Natural killer cell (primary cell): ENCODE measurements at regions not wholly inside any gene's neighbourhood (a gene's known extent, or its start where the extent isn't known, plus 50 kb on each side); places are given as distances from the start of the nearest gene placed in this dataset.
"Not testable (repeated sequence)": the region's sequence is repeated elsewhere in the genome, so short reads cannot be mapped to it uniquely, and the experiment has no call there.

Source experiments
- ATAC-seq, 3 donors: fragments of 150-1000 bp in 2 of 3; fragments of 200-7000 bp in 1 of 3; cut with Tn5 transposase; 1 replicate in 1 of 3; 2 replicates in 2 of 3; pipeline ENCODE4 v1.10.0; 2021; ENCODE audit warnings: mild to moderate bottlenecking in 2 of 3, moderate library complexity in 2 of 3
- DNase-seq, 2 donors: peaks; one replicate each; pipeline versions ENCODE4 v3.0.0 to v3.0.0-alpha.2; 2013 to 2021; ENCODE audit warnings: mixed read lengths in 1 of 2
- H3K27ac ChIP-seq: one replicate; pipeline ENCODE4 v1.5.1; 2013; ENCODE audit warnings: mild to moderate bottlenecking, low read length
- H3K27me3 ChIP-seq: one replicate; pipeline ENCODE4 v1.6.1; 2013; ENCODE audit warnings: low read length; ENCODE audit not compliant: control insufficient read depth, insufficient read depth
- H3K36me3 ChIP-seq: one replicate; pipeline ENCODE4 v1.6.1; 2013; ENCODE audit warnings: low read length; ENCODE audit not compliant: control insufficient read depth, insufficient read depth
- H3K4me1 ChIP-seq: one replicate; pipeline ENCODE4 v1.6.1; 2013; ENCODE audit warnings: low read length; ENCODE audit not compliant: control insufficient read depth, insufficient read depth
- H3K4me3 ChIP-seq: one replicate; pipeline ENCODE4 v1.5.1; 2013; ENCODE audit warnings: low read length
- H3K9me3 ChIP-seq: one replicate; pipeline ENCODE4 v1.6.1; 2013; ENCODE audit warnings: low read length; ENCODE audit not compliant: control insufficient read depth, insufficient read depth
- H3K27ac Mint-ChIP-seq, 2 donors: one replicate each; pipeline ENCODE4 v1.8.0; 2022; ENCODE audit warnings: mild to moderate bottlenecking in 2 of 2, mixed read lengths in 2 of 2, moderate library complexity in 1 of 2
- H3K27me3 Mint-ChIP-seq, 2 donors: one replicate each; pipeline ENCODE4 v1.8.0; 2022; ENCODE audit warnings: low read depth in 2 of 2, mixed read lengths in 2 of 2
- H3K36me3 Mint-ChIP-seq: one replicate; pipeline ENCODE4 v1.8.0; 2022; ENCODE audit warnings: mixed read lengths
- H3K4me1 Mint-ChIP-seq, 2 donors: one replicate each; pipeline ENCODE4 v1.8.0; 2022; ENCODE audit warnings: mixed read lengths in 2 of 2
- H3K4me3 Mint-ChIP-seq: one replicate; pipeline ENCODE4 v1.8.0; 2022; ENCODE audit warnings: mild to moderate bottlenecking, moderate library complexity, mixed read lengths
- H3K9me3 Mint-ChIP-seq, 2 donors: one replicate each; pipeline ENCODE4 v1.8.0; 2022; ENCODE audit warnings: mixed read lengths in 2 of 2
- WGBS: methylation state at CpG from one replicate; pipeline ENCODE4 v1.1.7; 2013; ENCODE audit warnings: missing lambda C conversion rate; ENCODE audit not compliant: insufficient coverage; 5-methylcytosine and 5-hydroxymethylcytosine counted together
- intact Hi-C: fragments of 100-400 bp; cut with micrococcal nuclease; formaldehyde crosslinking; loops from one replicate; pipeline ENCODE4 v1.14.2; 2022

DNA sequence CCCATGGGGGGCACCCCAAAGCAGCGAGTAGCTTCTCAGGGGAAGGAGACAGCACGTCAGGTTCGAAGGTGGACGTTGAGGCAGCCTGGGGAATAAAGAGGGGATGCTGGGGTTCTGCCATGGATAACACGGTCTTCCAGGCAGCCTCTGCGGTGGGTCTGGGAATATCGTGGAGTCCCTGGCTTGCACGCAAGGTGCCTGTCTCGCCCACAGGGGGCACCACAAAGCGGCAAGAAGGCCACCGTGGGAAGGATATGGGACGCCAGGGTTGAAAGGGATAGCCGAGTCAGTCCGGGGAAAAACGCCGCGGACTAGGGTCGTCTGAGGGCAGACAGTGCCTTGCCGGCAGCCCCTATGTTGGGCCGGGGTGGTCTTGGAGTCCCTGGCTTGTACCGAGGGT lies 316.9 kb downstream of the CDY2B start:
- H3K9me3 Mint-ChIP-seq, H3K4me3 ChIP-seq, ATAC-seq, H3K4me1 Mint-ChIP-seq, H3K36me3 Mint-ChIP-seq, H3K27ac ChIP-seq, H3K4me3 Mint-ChIP-seq, intact Hi-C loops, H3K27me3 ChIP-seq, H3K9me3 ChIP-seq, H3K27me3 Mint-ChIP-seq, H3K27ac Mint-ChIP-seq, DNase-seq, H3K36me3 ChIP-seq, H3K4me1 ChIP-seq: not testable (repeated sequence)
- WGBS: no CpG with 5 or more reads among the region's 21 CpGs
